ENCODE measurements at regions not wholly inside any gene's neighbourhood (a gene's known extent, or its start where the extent isn't known, plus 50 kb on each side); places are given as distances from the start of the nearest gene placed in this dataset.
"Not testable (repeated sequence)": the region's sequence is repeated elsewhere in the genome, so short reads cannot be mapped to it uniquely, and the experiment has no call there.

- DNase-seq (ENCODE audit: low read depth) = no peak
Observed at GRCh38 chr1:238764779-238765178, 621.6 kb upstream of the CHRM3 start.

GRCh38 chr1:238753252-238753651, 633.1 kb upstream of the CHRM3 start:
- DNase-seq (ENCODE audit: low read depth) = no peak

GRCh38 chr1:238752327-238752726, 634.0 kb upstream of the CHRM3 start:
- DNase-seq (ENCODE audit: low read depth) = peak; percentile 32

- no peak for DNase-seq (ENCODE audit: low read depth)
Observed at GRCh38 chr1:238745069-238745468, 641.3 kb upstream of the CHRM3 start.

GRCh38 chr1:238738892-238739291, 647.5 kb upstream of the CHRM3 start:
- no peak for DNase-seq (ENCODE audit: low read depth)

- DNase-seq (ENCODE audit: low read depth) = no peak
Observed at GRCh38 chr1:238727670-238728069, 658.7 kb upstream of the CHRM3 start.

- no peak for DNase-seq (ENCODE audit: low read depth)
Observed at GRCh38 chr1:238722812-238723211, 663.6 kb upstream of the CHRM3 start.

- DNase-seq (ENCODE audit: low read depth) = peak; percentile 58
Observed at GRCh38 chr1:238710697-238711096, 675.7 kb upstream of the CHRM3 start.

GRCh38 chr1:238701024-238701423, 685.3 kb upstream of the CHRM3 start:
- DNase-seq (ENCODE audit: low read depth) = no peak

GRCh38 chr1:238690415-238690814, 696.0 kb upstream of the CHRM3 start:
- peak; percentile 39 for DNase-seq (ENCODE audit: low read depth)

- DNase-seq (ENCODE audit: low read depth) = not testable (repeated sequence)
Observed at GRCh38 chr1:238684576-238684975, 701.8 kb upstream of the CHRM3 start.

- peak; percentile 67 for DNase-seq (ENCODE audit: low read depth)
Observed at GRCh38 chr1:238681451-238681850, 704.9 kb upstream of the CHRM3 start.

GRCh38 chr1:238681021-238681420, 705.3 kb upstream of the CHRM3 start:
- DNase-seq (ENCODE audit: low read depth) = peak; percentile 93

- peak; percentile 47 for DNase-seq (ENCODE audit: low read depth)
Observed at GRCh38 chr1:238677567-238677966, 708.8 kb upstream of the CHRM3 start.

GRCh38 chr1:238675221-238675620, 711.1 kb upstream of the CHRM3 start:
- no peak for DNase-seq (ENCODE audit: low read depth)

GRCh38 chr1:238674316-238674715, 712.1 kb upstream of the CHRM3 start:
- DNase-seq (ENCODE audit: low read depth) = no peak

- DNase-seq (ENCODE audit: low read depth) = no peak
Observed at GRCh38 chr1:238673561-238673960, 712.8 kb upstream of the CHRM3 start.

GRCh38 chr1:238672806-238673205, 713.6 kb upstream of the CHRM3 start:
- DNase-seq (ENCODE audit: low read depth) = no peak

GRCh38 chr1:238672262-238672661, 714.1 kb upstream of the CHRM3 start:
- DNase-seq (ENCODE audit: low read depth) = no peak

GRCh38 chr1:238664139-238664538, 722.2 kb upstream of the CHRM3 start:
- peak; percentile 45 for DNase-seq (ENCODE audit: low read depth)

- DNase-seq (ENCODE audit: low read depth) = peak; percentile 46
Observed at GRCh38 chr1:238660849-238661248, 725.5 kb upstream of the CHRM3 start.

- peak; percentile 81 for DNase-seq (ENCODE audit: low read depth)
Observed at GRCh38 chr1:238658763-238659162, 727.6 kb upstream of the CHRM3 start.

- DNase-seq (ENCODE audit: low read depth) = peak; percentile 91
Observed at GRCh38 chr1:238653693-238654321, 732.6 kb upstream of the CHRM3 start.

- peak; percentile 92 for DNase-seq (ENCODE audit: low read depth)
Observed at GRCh38 chr1:238652346-238652968, 733.9 kb upstream of the CHRM3 start.

All from iris pigment epithelial cell (primary cell).